HEK293T (cell line): ENCODE measurements at regions not wholly inside any gene's neighbourhood (a gene's known extent, or its start where the extent isn't known, plus 50 kb on each side); places are given as distances from the start of the nearest gene placed in this dataset.

Experiments
- CTCF ChIA-PET: fragments of 350-600 bp; formaldehyde crosslinking; extraction: SDS; loops from one replicate; lab custom pipeline; 2021; ENCODE audit warnings: antibody characterized with exemption, inconsistent platforms; lab: Yijun Ruan, JAX
- POLR2A ChIA-PET: fragments of 350-600 bp; formaldehyde crosslinking; extraction: SDS; loops from one replicate; lab custom pipeline; 2020; ENCODE audit warnings: antibody characterized with exemption, inconsistent platforms; lab: Yijun Ruan, JAX
- DNase-seq: peaks from one replicate; pipeline ENCODE4 v3.0.0; 2012; ENCODE audit warnings: mixed read lengths; ENCODE audit errors: extremely low spot score
- ARNT ChIP-seq: fragments of 450-650 bp; IDR thresholded peaks from 2 replicates; pipeline ENCODE4 v1.6.1; 2017; ENCODE audit warnings: mild to moderate bottlenecking
- BHLHE40 ChIP-seq: fragments of 450-650 bp; IDR thresholded peaks from 2 replicates; pipeline ENCODE4 v1.6.1; 2016; ENCODE audit warnings: mild to moderate bottlenecking, moderate library complexity, borderline replicate concordance
- CTBP1 ChIP-seq: fragments of 450-650 bp; IDR thresholded peaks from 2 replicates; pipeline ENCODE4 v1.6.1; 2016; ENCODE audit warnings: borderline replicate concordance
- ELF4 ChIP-seq: fragments of 450-650 bp; IDR thresholded peaks from 2 replicates; pipeline ENCODE4 v1.6.1; 2017; ENCODE audit warnings: antibody characterized with exemption
- FOXA1 ChIP-seq: fragments of 450-650 bp; IDR thresholded peaks from 2 replicates; pipeline ENCODE4 v1.6.1; 2016; ENCODE audit warnings: mild to moderate bottlenecking
- FOXK2 ChIP-seq: fragments of 450-650 bp; IDR thresholded peaks from 2 replicates; pipeline ENCODE4 v1.6.1; 2016; ENCODE audit warnings: mild to moderate bottlenecking
- FOXM1 ChIP-seq: fragments of 450-650 bp; IDR thresholded peaks from 2 replicates; pipeline ENCODE4 v1.6.1; 2017; ENCODE audit warnings: mild to moderate bottlenecking, borderline replicate concordance
- HDGF ChIP-seq: fragments of 450-650 bp; IDR thresholded peaks from 2 replicates; pipeline ENCODE4 v1.6.1; 2017; ENCODE audit warnings: antibody characterized with exemption, borderline replicate concordance
- L3MBTL2 ChIP-seq: fragments of 450-650 bp; conservative IDR thresholded peaks from 2 replicates; pipeline ENCODE4 v1.6.1; 2016; ENCODE audit warnings: mild to moderate bottlenecking
- LEF1 ChIP-seq: fragments of 450-650 bp; IDR thresholded peaks from 2 replicates; pipeline ENCODE4 v1.6.1; 2017; ENCODE audit warnings: mild to moderate bottlenecking, borderline replicate concordance
- NFRKB ChIP-seq: fragments of 450-650 bp; IDR thresholded peaks from 2 replicates; pipeline ENCODE4 v1.6.1; 2016; ENCODE audit warnings: mild to moderate bottlenecking, moderate library complexity
- PKNOX1 ChIP-seq: fragments of 450-650 bp; IDR thresholded peaks from 2 replicates; pipeline ENCODE4 v1.6.1; 2016
- SP1 ChIP-seq: fragments of 450-650 bp; IDR thresholded peaks from 2 replicates; pipeline ENCODE4 v1.6.1; 2017
- SUZ12 ChIP-seq: fragments of 450-650 bp; IDR thresholded peaks from 2 replicates; pipeline ENCODE4 v1.6.1; 2016; ENCODE audit warnings: mild to moderate bottlenecking
- TARDBP ChIP-seq: fragments of 450-650 bp; IDR thresholded peaks from 2 replicates; pipeline ENCODE4 v1.6.1; 2016
- ZNF384 ChIP-seq: fragments of 450-650 bp; IDR thresholded peaks from 2 replicates; pipeline ENCODE4 v1.6.1; 2016

- no peak for DNase-seq
- ChIA-PET CTCF (no interaction called here), POLR2A (no interaction called here)
- TF ChIP-seq ARNT (no peak), SP1 (no peak), TARDBP (no peak), ZNF384 (no peak), HDGF (no peak), PKNOX1 (no peak)
Measured at GRCh38 chrX:74220277-74220676, 83.7 kb upstream of the ZCCHC13 start.

GRCh38 chrX:74218895-74219294, 85.1 kb upstream of the ZCCHC13 start:
- DNase-seq, result no peak
- TF ChIP-seq CTBP1 (no peak), ARNT (no peak), FOXM1 (no peak), ELF4 (no peak), ZNF384 (no peak), FOXA1 (no peak), TARDBP (no peak), L3MBTL2 (no peak), LEF1 (no peak), HDGF (no peak), SP1 (no peak)
- ChIA-PET POLR2A (no interaction called here), CTCF (interaction anchor here (1.7 kb wide), 1 partner anchor 15 kb away, joined by 3 read pairs; no protein-coding TSS in a partner anchor)

- CTCF ChIA-PET, result no interaction called here
- TF ChIP-seq ZNF384, result no peak
- no peak for TF ChIP-seq FOXA1
- no peak for TF ChIP-seq BHLHE40
- TF ChIP-seq FOXM1, result no peak
- no peak for TF ChIP-seq ARNT
- no peak for TF ChIP-seq L3MBTL2
- TF ChIP-seq LEF1, result no peak
- TF ChIP-seq SUZ12, result no peak
- no peak for DNase-seq
- POLR2A ChIA-PET, result no interaction called here
Measured at GRCh38 chrX:74216421-74216820, 87.6 kb upstream of the ZCCHC13 start.

- DNase-seq, result no peak
- ChIA-PET POLR2A (no interaction called here), CTCF (no interaction called here)
- TF ChIP-seq HDGF (no peak), FOXK2 (no peak), BHLHE40 (no peak), FOXA1 (no peak), SUZ12 (no peak), ARNT (no peak), PKNOX1 (no peak), TARDBP (no peak), SP1 (no peak), NFRKB (no peak), ZNF384 (no peak)
Measured at GRCh38 chrX:74211911-74212310, 92.1 kb upstream of the ZCCHC13 start.

- no peak for DNase-seq
- POLR2A ChIA-PET, result no interaction called here
- CTCF ChIA-PET, result no interaction called here
- no peak for TF ChIP-seq PKNOX1
Measured at GRCh38 chrX:74207539-74207938, 96.4 kb upstream of the ZCCHC13 start.

- ChIA-PET CTCF (no interaction called here), POLR2A (no interaction called here)
- DNase-seq, result no peak
- TF ChIP-seq TARDBP, result no peak
- TF ChIP-seq FOXA1, result no peak
- no peak for TF ChIP-seq SP1
- TF ChIP-seq HDGF, result no peak
- TF ChIP-seq LEF1, result no peak
- TF ChIP-seq ARNT, result no peak
- TF ChIP-seq NFRKB, result no peak
Measured at GRCh38 chrX:74195605-74196004, 108.4 kb upstream of the ZCCHC13 start.

GRCh38 chrX:74195120-74195519, 108.9 kb upstream of the ZCCHC13 start:
- ChIA-PET CTCF (no interaction called here), POLR2A (no interaction called here)
- no peak for TF ChIP-seq HDGF
- TF ChIP-seq ZNF384, result no peak
- TF ChIP-seq L3MBTL2, result no peak
- no peak for TF ChIP-seq ELF4
- no peak for TF ChIP-seq LEF1
- no peak for TF ChIP-seq SUZ12
- TF ChIP-seq NFRKB, result no peak
- TF ChIP-seq ARNT, result no peak
- TF ChIP-seq FOXA1, result no peak
- no peak for TF ChIP-seq CTBP1
- TF ChIP-seq PKNOX1, result no peak
- TF ChIP-seq TARDBP, result no peak
- TF ChIP-seq FOXK2, result no peak
- no peak for TF ChIP-seq FOXM1
- TF ChIP-seq SP1, result no peak
- no peak for TF ChIP-seq BHLHE40
- no peak for DNase-seq
